ENCODE measurements at regions not wholly inside any gene's neighbourhood (a gene's known extent, or its start where the extent isn't known, plus 50 kb on each side); places are given as distances from the start of the nearest gene placed in this dataset.

DNA sequence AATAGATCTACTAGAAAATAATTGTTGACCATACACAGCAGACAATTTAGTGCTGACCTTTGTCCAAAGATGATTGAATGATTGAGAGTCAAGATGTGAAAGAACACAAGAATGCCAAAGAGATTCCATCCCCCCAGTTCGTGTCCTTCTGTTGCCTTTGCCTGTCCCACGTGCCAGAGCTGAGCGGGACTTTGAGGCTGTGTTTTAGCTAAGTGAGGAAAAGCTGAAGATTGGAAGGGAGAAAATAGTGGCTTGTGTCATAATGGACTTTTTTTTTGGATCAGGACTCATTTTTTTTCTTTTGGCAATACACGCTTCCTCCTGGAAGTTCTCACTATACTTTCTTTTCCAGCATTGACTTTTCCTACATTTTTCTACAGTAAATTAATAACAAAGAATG, 206.6 kb upstream of the MDFIC2 start:
- TF ChIP-seq, protein P1, sequence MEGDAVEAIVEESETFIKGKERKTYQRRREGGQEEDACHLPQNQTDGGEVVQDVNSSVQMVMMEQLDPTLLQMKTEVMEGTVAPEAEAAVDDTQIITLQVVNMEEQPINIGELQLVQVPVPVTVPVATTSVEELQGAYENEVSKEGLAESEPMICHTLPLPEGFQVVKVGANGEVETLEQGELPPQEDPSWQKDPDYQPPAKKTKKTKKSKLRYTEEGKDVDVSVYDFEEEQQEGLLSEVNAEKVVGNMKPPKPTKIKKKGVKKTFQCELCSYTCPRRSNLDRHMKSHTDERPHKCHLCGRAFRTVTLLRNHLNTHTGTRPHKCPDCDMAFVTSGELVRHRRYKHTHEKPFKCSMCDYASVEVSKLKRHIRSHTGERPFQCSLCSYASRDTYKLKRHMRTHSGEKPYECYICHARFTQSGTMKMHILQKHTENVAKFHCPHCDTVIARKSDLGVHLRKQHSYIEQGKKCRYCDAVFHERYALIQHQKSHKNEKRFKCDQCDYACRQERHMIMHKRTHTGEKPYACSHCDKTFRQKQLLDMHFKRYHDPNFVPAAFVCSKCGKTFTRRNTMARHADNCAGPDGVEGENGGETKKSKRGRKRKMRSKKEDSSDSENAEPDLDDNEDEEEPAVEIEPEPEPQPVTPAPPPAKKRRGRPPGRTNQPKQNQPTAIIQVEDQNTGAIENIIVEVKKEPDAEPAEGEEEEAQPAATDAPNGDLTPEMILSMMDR (IDR thresholded peaks at IDR 0.05) = no peak
- H3K4me3 ChIP-seq = no peak overlapping the region
- no peak overlapping the region for H3K27ac ChIP-seq
- DNase-seq (ENCODE audit: low spot score) = no peak

DNA sequence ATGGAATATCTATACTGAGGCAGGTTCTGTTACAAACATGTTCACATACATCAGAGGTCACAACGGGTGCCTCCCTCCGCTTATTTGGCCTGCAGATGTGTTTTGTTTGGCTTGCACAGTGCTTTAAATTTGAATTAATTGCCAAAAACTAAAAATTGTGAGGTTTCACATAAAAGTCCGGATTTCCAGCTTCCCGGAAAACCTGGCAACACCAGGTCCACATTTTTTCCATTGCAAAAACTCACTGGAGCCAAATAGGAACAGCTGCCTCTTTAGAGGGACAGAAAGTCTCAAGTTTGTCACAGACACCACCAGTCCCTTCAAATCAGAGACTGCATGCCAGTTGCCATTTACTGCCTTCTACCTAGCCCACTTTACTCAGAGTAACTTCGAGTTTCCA, 205.9 kb upstream of the MDFIC2 start:
- TF ChIP-seq, protein P1 (IDR thresholded peaks at IDR 0.05) = no peak
- Histone ChIP-seq H3K4me3 (no peak overlapping the region), H3K27ac (no peak overlapping the region)
- DNase-seq (ENCODE audit: low spot score) = no peak

DNA sequence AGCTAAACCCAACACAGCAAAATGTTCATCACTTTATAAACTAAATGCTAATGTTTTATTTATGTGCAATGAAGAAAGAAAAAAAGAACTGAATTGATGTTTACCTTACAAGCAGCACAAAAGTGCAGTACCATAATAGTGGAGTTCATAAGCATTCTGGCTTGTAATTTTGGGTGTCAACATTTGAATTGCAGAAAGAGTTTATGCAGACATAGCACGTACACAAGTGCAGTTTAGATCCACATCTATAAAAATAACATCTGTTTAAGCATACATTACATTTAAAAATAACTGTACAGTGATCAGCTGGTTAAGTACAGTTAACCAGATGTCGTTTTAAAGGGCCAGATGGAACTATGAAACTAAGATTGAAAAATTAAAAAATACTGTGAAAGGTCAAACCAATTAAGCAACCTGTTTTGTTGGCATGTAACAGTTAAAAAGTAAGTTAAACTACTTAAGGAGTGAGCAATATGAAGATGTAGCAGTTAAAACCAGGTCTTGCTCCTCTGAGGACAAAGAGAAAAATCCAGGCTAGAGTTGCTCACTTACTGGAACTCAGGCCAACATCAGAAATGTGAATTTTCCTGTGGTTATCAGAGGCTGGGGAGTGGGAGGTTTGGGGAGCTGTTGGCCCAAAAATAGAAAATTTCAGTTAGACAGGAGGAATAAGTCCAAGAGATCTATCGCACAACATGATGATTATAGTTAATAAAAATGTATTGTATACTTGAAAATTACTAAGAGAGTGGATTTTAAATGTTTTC, 204.9 kb upstream of the MDFIC2 start:
- H3K4me3 ChIP-seq = no peak overlapping the region
- H3K27ac ChIP-seq = no peak overlapping the region
- TF ChIP-seq, protein P1 (IDR thresholded peaks at IDR 0.05) = no peak
- DNase-seq (ENCODE audit: low spot score) = no peak

DNA sequence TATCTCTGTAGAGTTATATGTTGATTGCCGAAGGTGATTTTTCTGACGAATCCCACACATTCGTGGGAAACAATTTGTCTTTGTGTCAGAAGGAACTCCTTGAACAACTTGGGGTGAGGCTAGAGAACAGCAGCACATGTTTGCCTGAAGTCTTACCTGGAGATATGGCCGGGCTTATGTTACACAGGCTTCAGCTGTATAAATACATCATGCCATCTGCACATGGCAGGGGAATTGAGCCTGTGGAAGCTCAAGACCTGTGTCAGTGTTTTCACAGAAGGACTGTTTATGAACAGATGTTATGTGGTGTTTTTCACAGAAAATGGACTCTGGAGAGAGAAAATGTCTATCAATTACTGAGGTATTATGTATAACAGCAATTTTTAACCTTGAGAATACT, 203.6 kb upstream of the MDFIC2 start:
- TF ChIP-seq, protein P1 (IDR thresholded peaks at IDR 0.05) = no peak
- DNase-seq (ENCODE audit: low spot score) = no peak
- Histone ChIP-seq H3K4me3 (no peak overlapping the region), H3K27ac (no peak overlapping the region)

DNA sequence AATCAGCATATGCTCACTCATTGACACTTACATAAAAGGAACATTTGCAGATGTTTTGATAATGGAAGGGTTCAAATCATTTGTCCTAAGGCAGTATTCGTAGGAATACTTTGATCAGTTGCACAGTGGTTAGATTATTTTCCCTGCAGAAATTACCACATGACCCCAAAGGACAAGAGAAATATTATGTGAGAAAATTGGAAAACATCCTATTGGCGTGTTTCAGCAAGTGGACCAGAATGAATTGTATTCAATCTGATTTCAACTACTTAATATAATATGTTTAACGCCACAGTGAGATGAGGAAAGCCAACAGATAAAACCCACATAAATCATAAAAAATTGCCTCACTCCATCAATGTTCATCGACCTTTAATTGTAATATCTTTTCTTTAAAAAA, 195.0 kb upstream of the MDFIC2 start:
- TF ChIP-seq, protein P1 (IDR thresholded peaks at IDR 0.05) = no peak
- Histone ChIP-seq H3K4me3 (no peak overlapping the region), H3K27ac (no peak overlapping the region)
- DNase-seq (ENCODE audit: low spot score) = no peak

DNA sequence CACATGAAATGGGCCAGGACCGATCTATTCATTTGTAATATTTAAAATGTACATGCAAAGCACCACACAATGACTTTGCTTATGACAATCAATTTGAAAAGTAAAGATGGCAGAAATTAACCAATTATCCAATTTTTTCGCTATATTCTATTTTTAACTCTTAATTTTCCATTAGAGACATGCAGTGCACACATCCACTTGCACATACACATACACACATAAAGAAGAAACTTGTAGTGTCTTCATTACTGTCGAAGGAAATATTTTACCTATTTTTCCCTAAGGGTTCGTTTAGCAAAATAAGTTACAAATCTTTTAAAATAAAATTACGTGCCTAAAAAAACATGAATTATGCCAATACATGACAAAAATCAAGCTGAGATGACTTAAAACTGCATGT, 194.3 kb upstream of the MDFIC2 start:
- no peak overlapping the region for H3K4me3 ChIP-seq
- TF ChIP-seq, protein P1 (IDR thresholded peaks at IDR 0.05) = no peak
- no peak for DNase-seq (ENCODE audit: low spot score)
- H3K27ac ChIP-seq = no peak overlapping the region

DNA sequence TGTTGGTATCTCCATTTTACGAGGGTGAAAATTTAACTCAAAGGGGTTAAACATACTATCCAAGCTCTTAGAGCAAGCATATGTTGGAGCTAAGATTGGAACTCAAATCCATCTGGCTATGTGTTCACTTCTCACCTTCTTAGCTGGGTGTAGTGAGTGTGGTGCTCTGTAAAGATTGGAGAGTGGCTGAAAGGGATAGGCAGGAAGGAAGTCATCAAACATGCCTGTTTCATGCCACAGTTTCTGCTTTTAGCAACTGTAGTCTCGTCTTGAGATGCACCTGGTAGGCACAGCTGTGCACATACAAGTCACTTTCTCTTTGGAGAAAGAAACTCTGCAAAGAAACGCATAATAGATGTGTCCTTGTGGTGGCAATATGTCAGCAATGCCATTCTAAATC, 189.1 kb upstream of the MDFIC2 start:
- H3K4me3 ChIP-seq = no peak overlapping the region
- H3K27ac ChIP-seq = no peak overlapping the region
- TF ChIP-seq, protein P1 (IDR thresholded peaks at IDR 0.05) = no peak
- DNase-seq (ENCODE audit: low spot score) = no peak
